Natural killer cell treated with Interleukin-12 subunit alpha and Interleukin-12 subunit beta and Interleukin-15 and Interleukin-18, amount 100 ng/mL, for 72 hours (primary cell): ENCODE measurements at regions not wholly inside any gene's neighbourhood (a gene's known extent, or its start where the extent isn't known, plus 50 kb on each side); places are given as distances from the start of the nearest gene placed in this dataset.

ENCODE experiments used
- ATAC-seq, 2 donors: fragments of 150-1000 bp; cut with Tn5 transposase in 1 of 2; sonication (Bioruptor Pico), chemical (Tn5 transposase) in 1 of 2; 2 replicates each; pipeline ENCODE4 v1.10.0; 2021
- DNase-seq: peaks from one replicate; pipeline ENCODE4 v3.0.0; 2022; ENCODE audit warnings: low spot score
- H3K27ac Mint-ChIP-seq, 2 donors: 1 replicate in 1 of 2; 2 replicates in 1 of 2; pipeline ENCODE4 v1.8.0; 2022; ENCODE audit warnings: mixed read lengths in 2 of 2, mild to moderate bottlenecking in 1 of 2, moderate library complexity in 1 of 2
- H3K27me3 Mint-ChIP-seq, 2 donors: 1 replicate in 1 of 2; 2 replicates in 1 of 2; pipeline ENCODE4 v1.8.0; 2022; ENCODE audit warnings: mixed read lengths in 2 of 2
- H3K36me3 Mint-ChIP-seq: one replicate; pipeline ENCODE4 v1.8.0; 2022; ENCODE audit warnings: mixed read lengths
- H3K4me1 Mint-ChIP-seq, 2 donors: 1 replicate in 1 of 2; 2 replicates in 1 of 2; pipeline ENCODE4 v1.8.0; 2022; ENCODE audit warnings: low read depth in 2 of 2, mixed read lengths in 2 of 2, mild to moderate bottlenecking in 1 of 2
- H3K4me3 Mint-ChIP-seq: one replicate; pipeline ENCODE4 v1.8.0; 2022; ENCODE audit warnings: mixed read lengths
- H3K9me3 Mint-ChIP-seq: 2 replicates; pipeline ENCODE4 v1.8.0; 2022; ENCODE audit warnings: mixed read lengths

DNA sequence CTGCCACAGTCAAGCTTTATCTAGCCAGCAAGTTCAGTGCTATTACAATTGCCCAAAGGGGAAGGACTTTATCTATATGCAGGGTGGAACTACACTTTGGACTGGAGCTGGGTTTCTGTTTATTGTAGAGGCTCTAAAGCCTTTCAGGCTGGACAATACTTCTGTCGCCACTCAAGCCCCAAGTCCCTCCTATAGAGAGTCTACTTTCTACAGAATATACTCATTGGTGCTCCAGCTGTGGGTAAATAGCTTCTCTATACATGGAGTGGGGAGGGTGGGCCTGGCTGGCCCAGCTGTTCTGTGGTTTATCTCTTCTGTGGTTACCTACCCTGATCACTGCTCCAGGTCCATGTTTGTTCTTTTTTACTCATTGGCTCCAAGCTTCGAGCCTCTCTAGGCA is 151.8 kb upstream of the MYLIP start:
- Mint-ChIP-seq H3K4me1 (no peaks in the 10 kb centered on the region), H3K27ac (no peak overlapping the region)

DNA sequence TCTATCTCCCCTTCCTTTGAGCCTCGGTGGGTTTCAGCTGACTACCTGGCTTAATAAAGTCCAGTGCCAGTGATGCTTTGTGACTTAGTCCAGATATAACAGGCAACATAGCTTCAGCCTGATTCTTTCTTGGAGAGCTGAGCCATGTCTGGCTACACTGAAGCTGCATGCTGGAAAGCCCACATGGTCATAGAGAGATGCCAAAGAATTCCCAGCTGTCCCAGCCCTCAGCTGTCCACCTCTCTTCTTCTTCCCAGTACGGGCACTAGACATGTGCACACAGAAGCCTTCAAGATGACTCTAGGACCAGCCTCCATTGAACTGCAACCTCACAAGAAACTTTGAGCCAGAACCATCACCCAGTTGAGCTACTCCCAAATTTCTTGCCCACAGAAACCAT is 154.1 kb upstream of the MYLIP start:
- H3K4me1 Mint-ChIP-seq: no peaks in the 10 kb centered on the region
- ATAC-seq (no peak), DNase-seq (no peak)
- no peak overlapping the region for H3K4me3 Mint-ChIP-seq
- H3K27me3 Mint-ChIP-seq: no peaks in the 10 kb centered on the region
- peaks cover 12% of the 10 kb centered on the region for H3K36me3 Mint-ChIP-seq
- H3K9me3 Mint-ChIP-seq: peaks cover 3% of the 10 kb centered on the region
- H3K27ac Mint-ChIP-seq: no peak overlapping the region

More for the DNA sequence above, 151.8 kb upstream of the MYLIP start:
- no peak for DNase-seq
- H3K4me3 Mint-ChIP-seq: no peak overlapping the region
- no peak for ATAC-seq
- H3K9me3 Mint-ChIP-seq: peaks cover 3% of the 10 kb centered on the region
- H3K27me3 Mint-ChIP-seq: peaks cover 0 to 3% of the 10 kb centered on the region in 2 donors
- peaks cover 12% of the 10 kb centered on the region for H3K36me3 Mint-ChIP-seq

DNA sequence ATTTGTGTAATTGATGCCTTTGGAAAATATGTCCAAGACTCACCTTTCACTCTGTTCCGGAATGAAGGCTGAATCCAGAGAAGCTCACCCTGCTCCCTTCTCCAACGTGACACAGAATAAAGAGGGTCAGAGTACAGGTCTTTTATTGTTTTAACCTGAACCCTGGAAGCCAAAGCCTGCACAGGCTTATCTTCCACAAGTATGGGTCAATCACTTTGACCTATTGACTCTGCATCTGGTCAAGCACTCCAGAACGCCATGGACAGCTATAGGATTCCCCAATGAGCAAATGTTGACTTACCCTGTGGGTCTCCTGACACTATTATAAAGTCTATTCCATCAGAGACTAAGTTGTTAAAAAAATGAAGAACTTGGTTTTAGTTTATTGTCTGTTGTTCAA is 158.4 kb upstream of the MYLIP start:
- H3K27ac Mint-ChIP-seq: no peak overlapping the region
- H3K4me3 Mint-ChIP-seq: no peak overlapping the region
- peaks cover 0 to 2% of the 10 kb centered on the region in 2 donors for H3K27me3 Mint-ChIP-seq

DNA sequence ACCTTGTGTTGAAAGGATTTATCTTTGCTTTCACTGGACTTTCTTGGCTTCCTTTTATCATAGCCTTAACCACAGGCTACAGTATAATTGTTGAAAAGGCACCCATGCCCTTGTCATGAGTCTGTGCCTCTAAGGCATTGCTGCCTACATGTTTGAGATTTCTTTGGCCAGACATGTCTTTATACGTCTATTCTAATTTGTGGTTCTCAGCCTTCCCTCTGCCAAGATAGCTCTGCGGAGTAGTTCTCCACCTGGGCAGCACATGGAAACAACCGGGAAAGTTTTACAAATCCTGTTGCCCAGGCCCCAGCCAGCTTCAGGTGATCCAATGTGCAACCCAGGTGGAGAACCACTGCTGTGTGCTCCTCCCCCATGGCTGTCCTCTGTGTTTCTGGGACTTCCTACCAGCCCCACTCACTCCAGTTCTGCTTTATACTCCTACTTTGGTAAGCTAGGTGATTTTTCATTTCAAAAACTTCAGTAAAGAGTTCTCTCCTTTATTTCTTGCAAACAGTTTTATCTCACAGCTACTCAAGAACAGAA is 159.6 kb upstream of the MYLIP start:
- Mint-ChIP-seq H3K27me3 (peaks cover 0 to 2% of the 10 kb centered on the region in 2 donors), H3K9me3 (peaks cover 3% of the 10 kb centered on the region), H3K36me3 (peaks cover 6% of the 10 kb centered on the region), H3K27ac (no peak overlapping the region), H3K4me3 (no peak overlapping the region), H3K4me1 (no peaks in the 10 kb centered on the region)
- DNase-seq (no peak), ATAC-seq (no peak)

More for the DNA sequence above, 158.4 kb upstream of the MYLIP start:
- Mint-ChIP-seq H3K36me3 (peaks cover 12% of the 10 kb centered on the region), H3K9me3 (peaks cover 3% of the 10 kb centered on the region), H3K4me1 (no peaks in the 10 kb centered on the region)
- DNase-seq: no peak
- no peak for ATAC-seq

- Mint-ChIP-seq H3K4me3 (no peak overlapping the region), H3K9me3 (no peaks in the 10 kb centered on the region), H3K4me1 (peaks cover 4 to 6% of the 10 kb centered on the region in 2 donors), H3K36me3 (no peaks in the 10 kb centered on the region), H3K27ac (no peak overlapping the region), H3K27me3 (peaks cover 0 to 2% of the 10 kb centered on the region in 2 donors)
- ATAC-seq (no peak), DNase-seq (no peak)
Observed at GRCh38 chr6:15968519-15968918, 160.4 kb upstream of the MYLIP start.

GRCh38 chr6:15966000-15966520 is 162.8 kb upstream of the MYLIP start:
- no peaks in the 10 kb centered on the region for H3K9me3 Mint-ChIP-seq
- peak overlapping the region in 1 of 2 donors; percentile 58 for H3K27ac Mint-ChIP-seq
- no peaks in the 10 kb centered on the region for H3K36me3 Mint-ChIP-seq
- ATAC-seq: no peak
- DNase-seq: no peak
- H3K4me3 Mint-ChIP-seq: no peak overlapping the region
- H3K27me3 Mint-ChIP-seq: peaks cover 0 to 2% of the 10 kb centered on the region in 2 donors
- peaks cover 22 to 29% of the 10 kb centered on the region in 2 donors for H3K4me1 Mint-ChIP-seq

DNA sequence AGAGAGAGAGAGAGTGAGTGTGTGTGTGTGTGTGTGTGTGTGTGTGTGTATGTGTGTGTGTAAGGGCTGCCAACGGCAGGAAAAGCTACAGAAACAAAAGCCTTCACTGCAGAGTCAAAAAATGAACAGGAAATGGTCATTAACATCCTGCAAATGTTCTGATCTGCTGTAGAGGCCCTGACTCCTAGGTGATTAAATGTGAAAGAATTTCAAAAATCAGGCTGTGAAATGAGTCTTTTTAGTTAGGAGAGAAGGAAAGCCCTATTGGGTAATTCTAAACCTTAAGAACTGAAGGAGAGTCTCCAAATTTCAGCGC is 166.5 kb upstream of the MYLIP start:
- Mint-ChIP-seq H3K27me3 (no peaks in the 10 kb centered on the region), H3K9me3 (no peaks in the 10 kb centered on the region), H3K4me1 (peaks cover 25 to 33% of the 10 kb centered on the region in 2 donors), H3K36me3 (no peaks in the 10 kb centered on the region), H3K27ac (peak overlapping the region; percentile 88 to 92), H3K4me3 (peak overlapping the region; percentile 60)
- peak; percentile 86 to 89 for ATAC-seq
- DNase-seq: no peak

- ATAC-seq (peak; percentile 82 to 89), DNase-seq (peak; percentile 69)
- Mint-ChIP-seq H3K9me3 (no peaks in the 10 kb centered on the region), H3K36me3 (no peaks in the 10 kb centered on the region), H3K4me1 (peaks cover 25 to 34% of the 10 kb centered on the region in 2 donors), H3K27ac (peak overlapping the region; percentile 88 to 92), H3K4me3 (peak overlapping the region; percentile 60), H3K27me3 (no peaks in the 10 kb centered on the region)
Observed at GRCh38 chr6:15961635-15962448, 167.0 kb upstream of the MYLIP start.

GRCh38 chr6:15960740-15961634 is 167.9 kb upstream of the MYLIP start:
- DNase-seq: no peak
- peak overlapping the region; percentile 88 to 92 for H3K27ac Mint-ChIP-seq
- no peaks in the 10 kb centered on the region for H3K27me3 Mint-ChIP-seq
- H3K9me3 Mint-ChIP-seq: no peaks in the 10 kb centered on the region
- H3K36me3 Mint-ChIP-seq: no peaks in the 10 kb centered on the region
- H3K4me3 Mint-ChIP-seq: peak overlapping the region; percentile 4
- peaks cover 27 to 42% of the 10 kb centered on the region in 2 donors for H3K4me1 Mint-ChIP-seq
- no peak for ATAC-seq

GRCh38 chr6:15957655-15958169 is 171.2 kb upstream of the MYLIP start:
- Mint-ChIP-seq H3K36me3 (no peaks in the 10 kb centered on the region), H3K9me3 (no peaks in the 10 kb centered on the region), H3K27me3 (no peaks in the 10 kb centered on the region), H3K4me3 (no peak overlapping the region), H3K4me1 (peaks cover 20 to 34% of the 10 kb centered on the region in 2 donors), H3K27ac (no peak overlapping the region)
- DNase-seq (no peak), ATAC-seq (no peak)

- H3K27ac Mint-ChIP-seq: no peak overlapping the region
- no peaks in the 10 kb centered on the region for H3K36me3 Mint-ChIP-seq
- DNase-seq (no peak), ATAC-seq (no peak)
- no peaks in the 10 kb centered on the region for H3K27me3 Mint-ChIP-seq
- H3K9me3 Mint-ChIP-seq: no peaks in the 10 kb centered on the region
- peaks cover 13 to 22% of the 10 kb centered on the region in 2 donors for H3K4me1 Mint-ChIP-seq
- H3K4me3 Mint-ChIP-seq: peak overlapping the region; percentile 13
Observed at GRCh38 chr6:15956205-15957106, 172.4 kb upstream of the MYLIP start.

DNA sequence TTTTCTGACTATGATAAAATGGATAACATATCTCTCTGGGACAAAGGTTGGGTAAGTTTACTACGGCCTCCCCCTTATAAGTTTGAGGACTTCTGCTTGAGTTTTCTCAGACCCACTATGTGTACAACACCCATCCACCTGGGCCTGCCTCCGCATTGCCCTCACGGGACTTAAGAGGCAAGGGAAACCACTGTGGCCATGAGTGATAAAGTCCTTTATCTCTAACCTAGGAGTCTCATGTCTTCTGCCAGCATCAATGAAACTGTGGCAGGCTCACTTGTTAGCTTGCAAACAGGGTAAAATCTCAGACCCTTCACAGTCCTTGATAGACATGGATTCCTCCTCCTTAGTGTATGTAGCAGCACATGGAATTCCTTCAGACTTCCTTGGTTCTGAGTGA is 173.4 kb upstream of the MYLIP start:
- no peak overlapping the region for H3K4me3 Mint-ChIP-seq
- no peak overlapping the region for H3K27ac Mint-ChIP-seq
- DNase-seq: no peak
- H3K9me3 Mint-ChIP-seq: no peaks in the 10 kb centered on the region
- H3K4me1 Mint-ChIP-seq: peaks cover 7 to 13% of the 10 kb centered on the region in 2 donors
- no peak for ATAC-seq
- no peaks in the 10 kb centered on the region for H3K36me3 Mint-ChIP-seq
- H3K27me3 Mint-ChIP-seq: no peaks in the 10 kb centered on the region
